Brain microvascular endothelial cell (primary cell): ENCODE measurements at regions not wholly inside any gene's neighbourhood (a gene's known extent, or its start where the extent isn't known, plus 50 kb on each side); places are given as distances from the start of the nearest gene placed in this dataset.
A peak's percentile ranks its signal among the peaks of the same experiment; 100 is the strongest.
"Not testable (repeated sequence)": the region's sequence is repeated elsewhere in the genome, so short reads cannot be mapped to it uniquely, and the experiment has no call there.

ENCODE experiments used
- DNase-seq: peaks from one replicate; pipeline ENCODE4 v3.0.0-alpha.2; 2020
- H3K27ac ChIP-seq: fragments of 250-450 bp; sonication (Bioruptor Pico); 2 replicates; pipeline ENCODE4 v1.5.1; 2020; ENCODE audit warnings: mild to moderate bottlenecking, moderate library complexity
- H3K27me3 ChIP-seq: fragments of 250-450 bp; sonication (Bioruptor Pico); replicated peaks from 2 replicates; pipeline ENCODE4 v1.5.1; 2020; ENCODE audit warnings: mild to moderate bottlenecking
- H3K36me3 ChIP-seq: fragments of 250-450 bp; sonication (Bioruptor Pico); replicated peaks from 2 replicates; pipeline ENCODE4 v1.5.1; 2020; ENCODE audit warnings: mild to moderate bottlenecking
- H3K4me3 ChIP-seq: 2 replicates; pipeline ENCODE4 v1.5.1; 2011; ENCODE audit warnings: low read depth, mild to moderate bottlenecking, control low read depth, low read length, moderate library complexity
- CTCF ChIP-seq: IDR thresholded peaks from 2 replicates; pipeline ENCODE4 v1.5.1; 2011; ENCODE audit warnings: low read depth, mild to moderate bottlenecking, moderate library complexity, low read length, control low read depth, inconsistent platforms; ENCODE audit errors: missing control alignments
- in situ Hi-C: cut with HindIII; loops from 2 replicates; pipeline ENCODE4 v1.10.0; 2017; ENCODE audit warnings: low sequenced_read_pairs, low pct_ligation_motif_present

DNA sequence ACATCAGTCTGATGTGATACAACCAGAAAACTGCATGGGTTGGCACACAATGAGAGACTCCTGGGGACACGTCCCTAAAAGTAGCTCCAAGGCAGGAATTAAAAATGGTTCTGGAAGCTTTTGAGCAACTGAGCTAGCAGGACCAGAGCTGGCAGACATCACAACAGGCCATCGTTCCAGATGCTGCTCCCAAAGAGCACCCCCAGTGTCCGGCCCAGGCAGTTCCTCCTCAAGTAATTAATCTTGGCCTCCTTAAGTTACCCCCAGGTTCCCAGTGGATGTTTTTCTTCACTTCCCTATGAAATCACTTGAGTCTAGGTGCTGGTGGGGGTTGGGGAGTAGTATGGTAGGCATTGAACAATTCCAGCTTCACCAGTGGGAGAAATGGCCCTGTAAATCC, 711.6 kb downstream of the MECOM start:
- H3K27ac ChIP-seq, result no peak overlapping the region
- no peaks in the 10 kb centered on the region for H3K27me3 ChIP-seq
- no peak for TF ChIP-seq CTCF
- in situ Hi-C loops, result no loop called here
- H3K36me3 ChIP-seq, result no peaks in the 10 kb centered on the region
- no peak for DNase-seq
- H3K4me3 ChIP-seq, result no peak overlapping the region

DNA sequence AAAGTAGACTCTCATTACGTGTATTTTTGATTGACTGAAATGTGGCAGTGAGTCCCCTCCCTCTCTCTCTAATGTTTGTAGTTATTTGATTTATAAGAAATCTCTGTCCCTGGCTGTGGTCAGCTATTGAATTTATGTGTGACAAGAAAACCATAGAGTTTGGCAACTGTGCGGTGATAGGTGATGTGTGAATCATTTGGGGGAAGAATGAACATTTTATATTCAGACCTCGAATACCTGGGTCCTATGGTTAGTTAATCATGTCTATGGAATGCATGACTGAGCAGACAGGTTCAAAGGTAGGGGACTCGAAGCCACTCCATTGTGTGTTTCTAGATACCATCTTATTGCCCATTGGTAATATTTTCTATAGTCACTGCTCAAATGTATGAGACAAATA, 712.1 kb downstream of the MECOM start:
- Histone ChIP-seq H3K4me3 (no peak overlapping the region), H3K27ac (no peak overlapping the region), H3K27me3 (no peaks in the 10 kb centered on the region), H3K36me3 (no peaks in the 10 kb centered on the region)
- no peak for TF ChIP-seq CTCF
- no peak for DNase-seq
- in situ Hi-C loops, result no loop called here

DNA sequence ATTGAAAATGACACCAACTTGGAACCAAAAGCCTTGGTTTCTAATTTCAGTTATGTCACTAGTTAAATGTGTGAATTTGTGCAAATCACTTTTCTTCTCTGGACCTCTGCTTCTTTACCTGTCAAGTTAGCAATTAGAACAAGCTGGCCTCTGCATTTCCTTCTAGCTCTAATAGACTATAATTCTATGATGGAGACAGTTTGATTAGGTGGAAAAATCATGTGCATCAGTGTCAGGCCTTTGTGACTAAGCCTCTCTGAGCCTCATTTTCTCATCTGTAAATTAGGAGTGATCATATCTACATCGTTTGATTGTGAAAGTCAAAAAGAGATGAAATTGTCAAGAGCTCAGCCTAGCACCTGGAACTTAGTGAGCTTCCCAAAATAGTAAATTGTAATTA, 712.9 kb downstream of the MECOM start:
- no peak overlapping the region for H3K4me3 ChIP-seq
- in situ Hi-C loops, result no loop called here
- no peaks in the 10 kb centered on the region for H3K36me3 ChIP-seq
- no peak for TF ChIP-seq CTCF
- H3K27ac ChIP-seq, result no peak overlapping the region
- DNase-seq, result no peak
- no peaks in the 10 kb centered on the region for H3K27me3 ChIP-seq

GRCh38 chr3:168939651-168940238, 723.8 kb downstream of the MECOM start:
- no peaks in the 10 kb centered on the region for H3K27me3 ChIP-seq
- TF ChIP-seq CTCF, result no peak
- H3K27ac ChIP-seq, result no peak overlapping the region
- no peaks in the 10 kb centered on the region for H3K36me3 ChIP-seq
- in situ Hi-C loops, result no loop called here
- H3K4me3 ChIP-seq, result no peak overlapping the region
- no peak for DNase-seq

DNA sequence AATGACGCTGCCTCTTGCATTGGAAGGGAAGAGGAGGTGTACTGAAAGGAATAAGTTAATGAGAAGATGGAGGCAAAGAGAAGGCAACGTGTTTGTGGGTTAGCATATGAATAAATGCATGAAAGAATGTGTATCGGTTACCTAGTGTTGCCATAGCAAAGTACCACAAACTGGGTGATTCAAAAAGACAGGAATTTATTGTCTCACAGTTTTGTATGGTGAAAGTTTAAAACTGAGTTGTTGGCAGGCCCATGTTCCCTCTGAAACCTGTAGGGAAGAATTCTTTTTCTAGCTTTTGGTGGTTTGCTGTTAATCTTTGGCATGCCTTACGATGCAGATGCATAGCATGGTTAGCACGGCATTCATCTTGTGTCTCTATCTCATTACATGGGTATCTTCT, 729.9 kb downstream of the MECOM start:
- H3K27ac ChIP-seq, result no peak overlapping the region
- no peak for TF ChIP-seq CTCF
- no peaks in the 10 kb centered on the region for H3K27me3 ChIP-seq
- in situ Hi-C loops, result no loop called here
- no peaks in the 10 kb centered on the region for H3K36me3 ChIP-seq
- peak; percentile 23 for DNase-seq
- no peak overlapping the region for H3K4me3 ChIP-seq

- H3K36me3 ChIP-seq, DNase-seq, H3K27me3 ChIP-seq, H3K4me3 ChIP-seq, H3K27ac ChIP-seq, in situ Hi-C loops: not testable (repeated sequence)
Measured at GRCh38 chr3:168929997-168930396, 733.5 kb downstream of the MECOM start.
